ENCODE measurements at regions not wholly inside any gene's neighbourhood (a gene's known extent, or its start where the extent isn't known, plus 50 kb on each side); places are given as distances from the start of the nearest gene placed in this dataset.

DNA sequence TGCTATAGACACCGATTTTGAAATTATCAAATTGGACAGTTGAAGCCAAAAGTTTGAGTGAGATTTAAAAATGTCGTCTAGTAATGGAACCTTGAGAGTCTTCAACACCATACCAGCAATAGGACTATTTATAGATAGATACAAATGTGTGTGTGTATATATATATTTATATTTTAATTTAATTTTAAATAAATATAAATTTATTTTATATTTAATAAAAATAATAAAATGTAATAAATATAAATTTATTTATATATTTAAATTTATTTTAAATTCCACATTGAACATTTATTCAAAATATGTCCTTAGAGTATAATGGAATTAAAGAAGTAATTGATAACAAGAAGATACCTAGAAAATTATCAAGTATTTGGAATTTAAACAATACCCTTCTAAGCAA is 221.9 kb upstream of the CXXC4 start:
- TF ChIP-seq TAF1 (IDR thresholded peaks at IDR 0.05; ENCODE audit: borderline replicate concordance, insufficient read depth, low read length) (no peak), POLR2AphosphoS5 (IDR thresholded peaks at IDR 0.05; ENCODE audit: low read depth, low read length) (no peak), SIN3A (IDR thresholded peaks at IDR 0.05; ENCODE audit: borderline replicate concordance, insufficient read depth, low read length) (no peak)
- TF ChIP-seq, protein P1, sequence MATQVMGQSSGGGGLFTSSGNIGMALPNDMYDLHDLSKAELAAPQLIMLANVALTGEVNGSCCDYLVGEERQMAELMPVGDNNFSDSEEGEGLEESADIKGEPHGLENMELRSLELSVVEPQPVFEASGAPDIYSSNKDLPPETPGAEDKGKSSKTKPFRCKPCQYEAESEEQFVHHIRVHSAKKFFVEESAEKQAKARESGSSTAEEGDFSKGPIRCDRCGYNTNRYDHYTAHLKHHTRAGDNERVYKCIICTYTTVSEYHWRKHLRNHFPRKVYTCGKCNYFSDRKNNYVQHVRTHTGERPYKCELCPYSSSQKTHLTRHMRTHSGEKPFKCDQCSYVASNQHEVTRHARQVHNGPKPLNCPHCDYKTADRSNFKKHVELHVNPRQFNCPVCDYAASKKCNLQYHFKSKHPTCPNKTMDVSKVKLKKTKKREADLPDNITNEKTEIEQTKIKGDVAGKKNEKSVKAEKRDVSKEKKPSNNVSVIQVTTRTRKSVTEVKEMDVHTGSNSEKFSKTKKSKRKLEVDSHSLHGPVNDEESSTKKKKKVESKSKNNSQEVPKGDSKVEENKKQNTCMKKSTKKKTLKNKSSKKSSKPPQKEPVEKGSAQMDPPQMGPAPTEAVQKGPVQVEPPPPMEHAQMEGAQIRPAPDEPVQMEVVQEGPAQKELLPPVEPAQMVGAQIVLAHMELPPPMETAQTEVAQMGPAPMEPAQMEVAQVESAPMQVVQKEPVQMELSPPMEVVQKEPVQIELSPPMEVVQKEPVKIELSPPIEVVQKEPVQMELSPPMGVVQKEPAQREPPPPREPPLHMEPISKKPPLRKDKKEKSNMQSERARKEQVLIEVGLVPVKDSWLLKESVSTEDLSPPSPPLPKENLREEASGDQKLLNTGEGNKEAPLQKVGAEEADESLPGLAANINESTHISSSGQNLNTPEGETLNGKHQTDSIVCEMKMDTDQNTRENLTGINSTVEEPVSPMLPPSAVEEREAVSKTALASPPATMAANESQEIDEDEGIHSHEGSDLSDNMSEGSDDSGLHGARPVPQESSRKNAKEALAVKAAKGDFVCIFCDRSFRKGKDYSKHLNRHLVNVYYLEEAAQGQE (IDR thresholded peaks at IDR 0.05; ENCODE audit: insufficient read depth in 1 of 2, low read depth in 2 of 2, low read length in 2 of 2), result no peak

Measured in PFSK-1 (cell line).